ENCODE measurements at regions not wholly inside any gene's neighbourhood (a gene's known extent, or its start where the extent isn't known, plus 50 kb on each side); places are given as distances from the start of the nearest gene placed in this dataset.

DNA sequence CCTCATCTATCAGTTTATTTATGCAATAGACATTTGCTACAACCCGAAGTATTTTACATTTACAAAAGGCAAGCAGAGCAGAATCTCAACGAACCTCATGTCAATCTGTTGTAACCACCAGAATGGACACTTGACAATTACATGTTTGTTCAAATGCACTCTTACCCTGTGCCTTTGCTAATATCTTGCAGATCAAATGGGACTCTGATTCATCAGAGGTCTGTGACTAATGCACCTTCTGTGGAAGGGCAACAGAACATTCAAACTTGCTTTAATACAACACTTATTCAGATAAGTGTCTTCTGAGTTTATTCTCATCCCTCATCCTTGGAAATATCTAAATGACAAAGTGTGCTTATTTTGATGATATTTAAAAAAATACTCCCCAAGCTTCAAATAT lies 644.7 kb upstream of the PCDH10 start:
- Histone ChIP-seq H3K27ac (ENCODE audit: low read depth, low read length) (no peak overlapping the region), H4K20me1 (ENCODE audit: low read depth, low read length) (no peaks in the 10 kb centered on the region), H3K9ac (ENCODE audit: low read length) (no peak overlapping the region), H3K36me3 (ENCODE audit: low read length) (no peaks in the 10 kb centered on the region), H3K9me3 (ENCODE audit: insufficient read depth, low read length) (no peaks in the 10 kb centered on the region), H3K79me2 (ENCODE audit: insufficient read depth, low read length) (no peaks in the 10 kb centered on the region), H3K4me3 (ENCODE audit: insufficient read depth, low read length, poor library complexity, severe bottlenecking) (no peak overlapping the region), H3K4me2 (ENCODE audit: low read depth, low read length, poor library complexity, severe bottlenecking) (no peak overlapping the region), H3K27me3 (ENCODE audit: low read length) (no peaks in the 10 kb centered on the region), H3F3A (ENCODE audit: insufficient read depth) (no peaks in the 10 kb centered on the region), H2AFZ (ENCODE audit: low read depth, low read length, severe bottlenecking) (no peak overlapping the region), H3K9me2 (replicated peaks; ENCODE audit: insufficient read depth, low read length) (no peaks in the 10 kb centered on the region)
- no peak for TF ChIP-seq EZH2phosphoT487 (conservative IDR thresholded peaks at IDR 0.05; ENCODE audit: low read length)
- TF ChIP-seq, protein P1, sequence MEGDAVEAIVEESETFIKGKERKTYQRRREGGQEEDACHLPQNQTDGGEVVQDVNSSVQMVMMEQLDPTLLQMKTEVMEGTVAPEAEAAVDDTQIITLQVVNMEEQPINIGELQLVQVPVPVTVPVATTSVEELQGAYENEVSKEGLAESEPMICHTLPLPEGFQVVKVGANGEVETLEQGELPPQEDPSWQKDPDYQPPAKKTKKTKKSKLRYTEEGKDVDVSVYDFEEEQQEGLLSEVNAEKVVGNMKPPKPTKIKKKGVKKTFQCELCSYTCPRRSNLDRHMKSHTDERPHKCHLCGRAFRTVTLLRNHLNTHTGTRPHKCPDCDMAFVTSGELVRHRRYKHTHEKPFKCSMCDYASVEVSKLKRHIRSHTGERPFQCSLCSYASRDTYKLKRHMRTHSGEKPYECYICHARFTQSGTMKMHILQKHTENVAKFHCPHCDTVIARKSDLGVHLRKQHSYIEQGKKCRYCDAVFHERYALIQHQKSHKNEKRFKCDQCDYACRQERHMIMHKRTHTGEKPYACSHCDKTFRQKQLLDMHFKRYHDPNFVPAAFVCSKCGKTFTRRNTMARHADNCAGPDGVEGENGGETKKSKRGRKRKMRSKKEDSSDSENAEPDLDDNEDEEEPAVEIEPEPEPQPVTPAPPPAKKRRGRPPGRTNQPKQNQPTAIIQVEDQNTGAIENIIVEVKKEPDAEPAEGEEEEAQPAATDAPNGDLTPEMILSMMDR (IDR thresholded peaks at IDR 0.05; ENCODE audit: insufficient read depth, low read length, poor library complexity, severe bottlenecking) = no peak

DNA sequence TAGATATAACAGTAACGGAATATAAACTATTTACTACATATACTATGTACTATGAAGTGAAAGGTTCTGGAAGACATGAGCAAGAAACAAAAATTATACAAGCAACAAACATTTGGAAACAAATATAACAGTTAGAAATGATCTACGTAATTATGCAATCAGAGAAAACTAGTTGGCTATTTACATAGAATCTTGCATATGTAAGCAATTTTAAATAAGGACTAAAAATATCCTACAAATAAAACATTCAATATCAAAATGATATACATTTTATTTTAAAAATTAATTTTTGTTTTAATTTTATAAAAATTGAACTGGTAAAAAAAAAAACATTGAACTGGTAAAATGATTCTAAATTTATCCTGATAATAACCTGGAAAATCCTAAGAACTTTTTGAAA lies 642.5 kb upstream of the PCDH10 start:
- H3K27me3 ChIP-seq (ENCODE audit: low read length) = no peaks in the 10 kb centered on the region
- no peaks in the 10 kb centered on the region for H3K9me3 ChIP-seq (ENCODE audit: insufficient read depth, low read length)
- H2AFZ ChIP-seq (ENCODE audit: low read depth, low read length, severe bottlenecking) = no peak overlapping the region
- H3K79me2 ChIP-seq (ENCODE audit: insufficient read depth, low read length) = no peaks in the 10 kb centered on the region
- no peak overlapping the region for H3K27ac ChIP-seq (ENCODE audit: low read depth, low read length)
- H3K36me3 ChIP-seq (ENCODE audit: low read length) = no peaks in the 10 kb centered on the region
- no peaks in the 10 kb centered on the region for H4K20me1 ChIP-seq (ENCODE audit: low read depth, low read length)
- H3F3A ChIP-seq (ENCODE audit: insufficient read depth) = no peaks in the 10 kb centered on the region
- H3K4me3 ChIP-seq (ENCODE audit: insufficient read depth, low read length, poor library complexity, severe bottlenecking) = no peak overlapping the region
- H3K4me2 ChIP-seq (ENCODE audit: low read depth, low read length, poor library complexity, severe bottlenecking) = no peak overlapping the region
- H3K9ac ChIP-seq (ENCODE audit: low read length) = no peak overlapping the region
- TF ChIP-seq, protein P1 (IDR thresholded peaks at IDR 0.05; ENCODE audit: insufficient read depth, low read length, poor library complexity, severe bottlenecking) = no peak
- TF ChIP-seq EZH2phosphoT487 (conservative IDR thresholded peaks at IDR 0.05; ENCODE audit: low read length) = no peak
- H3K9me2 ChIP-seq (replicated peaks; ENCODE audit: insufficient read depth, low read length) = no peaks in the 10 kb centered on the region

GRCh38 chr4:132513491-132513890 lies 635.6 kb upstream of the PCDH10 start:
- no peak overlapping the region for H2AFZ ChIP-seq (ENCODE audit: low read depth, low read length, severe bottlenecking)
- H3K4me2 ChIP-seq (ENCODE audit: low read depth, low read length, poor library complexity, severe bottlenecking) = no peak overlapping the region

More at GRCh38 chr4:132513491-132513890, 635.6 kb upstream of the PCDH10 start:
- Histone ChIP-seq H3K9ac (ENCODE audit: low read length) (no peak overlapping the region), H3K27ac (ENCODE audit: low read depth, low read length) (no peak overlapping the region), H3K27me3 (ENCODE audit: low read length) (no peaks in the 10 kb centered on the region), H4K20me1 (ENCODE audit: low read depth, low read length) (no peaks in the 10 kb centered on the region), H3K36me3 (ENCODE audit: low read length) (no peaks in the 10 kb centered on the region), H3K9me3 (ENCODE audit: insufficient read depth, low read length) (no peaks in the 10 kb centered on the region), H3K4me3 (ENCODE audit: insufficient read depth, low read length, poor library complexity, severe bottlenecking) (no peak overlapping the region), H3K9me2 (replicated peaks; ENCODE audit: insufficient read depth, low read length) (no peaks in the 10 kb centered on the region), H3F3A (ENCODE audit: insufficient read depth) (no peaks in the 10 kb centered on the region), H3K79me2 (ENCODE audit: insufficient read depth, low read length) (no peaks in the 10 kb centered on the region)
- no peak for TF ChIP-seq EZH2phosphoT487 (conservative IDR thresholded peaks at IDR 0.05; ENCODE audit: low read length)
- TF ChIP-seq, protein P1 (IDR thresholded peaks at IDR 0.05; ENCODE audit: insufficient read depth, low read length, poor library complexity, severe bottlenecking) = no peak

All from SU-DHL-6 (cell line).